Ammon's horn (tissue), 1 donor: ENCODE measurements at regions not wholly inside any gene's neighbourhood (a gene's known extent, or its start where the extent isn't known, plus 50 kb on each side); places are given as distances from the start of the nearest gene placed in this dataset.

ENCODE experiments used
- DNase-seq: peaks from one replicate; pipeline ENCODE4 v3.0.0-alpha.2; 2016; ENCODE audit warnings: low spot score

DNA sequence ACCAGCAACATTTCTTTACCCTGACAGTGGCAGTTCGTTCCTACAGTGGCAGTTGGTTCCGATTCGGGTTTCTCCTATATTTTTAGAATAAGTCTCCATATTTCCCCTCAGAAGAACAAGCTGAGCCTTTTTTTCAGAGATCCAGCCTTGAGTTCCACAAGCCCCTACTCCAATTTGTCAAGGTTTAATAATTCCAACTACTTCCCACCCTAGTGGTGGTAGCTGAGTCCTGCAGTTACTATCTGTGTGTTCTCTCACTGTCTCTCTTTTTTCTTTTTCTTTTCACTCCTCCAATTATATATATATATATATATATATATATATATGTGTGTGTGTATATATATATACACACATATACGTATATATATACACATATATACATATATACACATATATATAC lies 1347.3 kb downstream of the PCDH9 start:
- no peak for DNase-seq

DNA sequence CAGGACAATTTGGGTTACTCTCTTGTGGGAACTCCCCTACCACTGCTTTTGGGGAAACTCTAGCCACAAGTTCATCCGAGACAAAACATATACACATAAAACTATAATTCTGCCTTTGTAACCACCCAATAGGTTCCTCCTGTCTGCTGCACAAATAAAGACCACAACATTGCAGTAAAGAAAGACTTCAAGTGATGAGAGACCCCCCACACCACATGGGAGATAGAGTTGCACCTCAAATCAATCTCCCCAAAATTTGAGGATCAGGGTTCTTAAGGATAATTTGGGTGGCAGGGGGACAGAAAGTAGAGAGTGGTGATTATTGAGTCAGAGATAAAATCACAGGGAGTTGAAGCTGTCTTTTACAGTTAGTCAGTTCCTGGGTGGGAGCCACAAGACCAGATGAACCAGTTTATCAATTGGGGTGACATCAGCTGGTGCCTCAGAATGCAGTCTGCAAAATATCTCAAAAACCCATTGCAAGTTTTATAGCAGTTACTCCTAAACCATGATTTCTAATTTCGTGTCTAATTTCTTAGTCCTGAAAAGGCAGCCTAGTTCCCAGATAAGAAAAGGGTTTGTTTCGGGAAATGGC lies 1348.5 kb downstream of the PCDH9 start:
- no peak for DNase-seq

DNA sequence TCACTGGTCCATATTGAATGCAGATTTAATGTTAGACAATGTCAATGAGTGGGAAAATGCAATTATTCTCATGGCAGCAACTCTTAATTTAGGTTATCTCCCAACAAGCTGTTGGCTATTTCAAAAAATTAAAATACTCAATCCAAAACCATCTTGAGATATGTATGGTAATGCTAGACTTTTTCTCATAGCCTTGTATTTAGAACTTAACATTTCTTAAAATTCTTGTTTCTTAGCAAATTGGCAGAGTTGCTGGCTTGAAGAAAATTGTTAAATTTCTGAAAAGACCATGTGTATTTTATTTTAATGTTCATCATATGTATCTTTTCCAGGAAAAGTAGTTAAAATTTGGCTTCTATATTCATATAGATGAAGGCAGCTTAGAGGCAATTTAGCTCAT lies 1355.1 kb downstream of the PCDH9 start:
- no peak for DNase-seq

DNA sequence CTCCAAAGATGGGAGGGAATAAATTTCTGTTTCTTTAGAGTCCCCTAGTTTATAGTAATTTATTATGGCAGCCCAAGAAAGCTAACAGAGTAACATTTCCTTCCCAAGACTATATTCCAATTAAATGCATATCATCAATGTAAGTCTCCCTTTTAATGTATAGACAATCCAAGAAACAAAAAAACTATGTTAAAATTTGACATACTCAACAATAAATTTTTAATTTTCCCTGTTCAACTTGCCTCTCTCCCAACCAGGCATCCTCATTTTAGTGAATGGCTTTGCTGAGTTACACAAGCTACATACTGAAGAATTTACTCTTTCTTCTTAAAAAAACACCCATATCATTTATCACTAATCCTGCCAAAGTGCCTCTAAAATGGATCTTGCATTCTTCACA lies 1357.7 kb downstream of the PCDH9 start:
- no peak for DNase-seq

DNA sequence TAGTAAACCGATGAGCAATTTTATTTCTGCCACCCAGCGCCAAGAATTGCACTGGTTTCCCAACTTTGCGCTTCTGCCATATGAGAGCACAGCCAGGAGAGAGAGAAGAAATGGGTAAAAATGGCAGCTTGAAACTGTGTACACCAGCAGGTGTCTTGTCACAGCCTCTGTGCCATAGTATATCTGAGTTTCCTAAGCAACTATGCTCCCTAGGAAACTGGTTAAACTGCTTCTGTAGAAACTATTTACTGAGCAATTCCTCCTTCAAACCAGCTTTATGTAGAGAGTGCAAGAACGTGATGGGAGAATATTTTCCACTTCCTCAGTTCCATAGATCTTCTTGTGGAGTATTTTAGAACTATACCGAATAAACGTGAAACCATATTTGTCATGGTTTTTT lies 1361.3 kb downstream of the PCDH9 start:
- no peak for DNase-seq

DNA sequence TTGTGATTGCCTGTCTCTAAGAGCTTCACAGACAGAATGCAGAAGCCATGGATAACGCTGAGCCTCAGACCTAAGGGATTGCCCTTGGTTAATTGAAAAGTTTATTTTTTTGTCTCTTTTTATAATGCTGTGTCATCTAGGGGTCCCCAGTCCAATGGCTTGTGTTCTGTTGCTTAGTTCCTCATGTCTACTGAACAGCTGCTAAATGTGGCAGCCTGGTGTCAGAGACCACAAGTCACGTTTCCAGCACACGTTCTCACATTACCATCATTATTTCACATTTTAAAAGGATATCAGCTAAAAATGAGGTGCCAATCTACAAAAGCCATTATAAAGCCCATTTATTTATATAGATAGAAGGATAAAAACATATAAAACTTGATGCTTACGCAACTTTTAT lies 1362.0 kb downstream of the PCDH9 start:
- DNase-seq, result no peak

DNA sequence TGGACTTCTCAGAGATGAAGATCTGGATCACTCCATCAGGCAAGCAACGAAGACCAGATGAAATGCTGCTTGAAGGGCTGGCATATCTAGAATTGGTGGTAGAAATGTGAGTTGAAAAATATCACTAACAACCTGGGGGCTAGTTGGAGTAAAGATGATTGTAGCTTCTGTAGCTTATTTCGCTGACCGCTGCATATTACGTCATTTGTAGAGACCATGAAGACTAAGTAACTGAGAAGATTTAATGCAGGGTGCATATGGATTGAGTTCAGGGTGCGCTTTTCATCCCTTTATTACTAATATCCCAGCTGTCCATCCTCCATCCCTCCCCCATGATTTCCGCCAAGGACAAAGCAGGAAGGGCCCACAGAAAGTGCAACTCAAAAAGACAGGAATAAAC lies 1364.0 kb downstream of the PCDH9 start:
- DNase-seq, result no peak

DNA sequence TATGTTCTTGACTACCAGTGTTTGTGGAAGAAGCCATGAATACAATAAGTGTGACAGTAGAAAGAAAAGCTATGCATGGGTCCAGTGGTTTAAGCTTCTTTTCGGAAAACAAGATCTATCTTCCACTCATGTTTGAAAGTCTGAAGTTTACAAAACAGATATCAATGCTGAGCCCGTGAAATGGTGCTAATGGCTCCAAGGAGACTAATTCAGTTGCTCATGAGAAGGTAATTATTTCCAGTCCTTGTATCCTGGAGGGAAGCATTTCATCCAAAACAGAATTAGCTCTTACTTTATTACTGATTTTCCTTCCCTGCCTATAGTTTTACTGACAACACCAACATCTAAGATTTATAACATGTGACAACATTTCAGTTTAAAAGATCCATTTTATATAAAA lies 1364.9 kb downstream of the PCDH9 start:
- no peak for DNase-seq

DNA sequence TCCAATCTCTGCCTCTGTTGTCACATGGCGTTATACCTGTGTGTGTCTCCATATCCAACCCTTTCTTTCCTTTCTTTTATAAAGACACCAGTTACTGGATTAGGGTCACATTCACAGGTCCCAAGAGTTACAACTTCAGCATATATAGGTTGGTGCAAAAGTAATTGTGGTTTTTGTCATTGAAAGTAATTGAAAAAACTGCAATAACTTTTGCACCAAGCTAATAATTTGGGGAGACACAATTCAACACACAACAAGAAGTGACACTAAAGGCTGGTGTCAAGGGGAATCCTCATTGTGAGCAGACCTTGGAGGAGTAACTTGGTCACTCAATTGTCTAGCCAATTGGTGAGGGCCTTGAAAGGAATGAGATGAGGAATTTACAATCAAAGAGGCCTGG lies 1366.1 kb downstream of the PCDH9 start:
- DNase-seq, result no peak

DNA sequence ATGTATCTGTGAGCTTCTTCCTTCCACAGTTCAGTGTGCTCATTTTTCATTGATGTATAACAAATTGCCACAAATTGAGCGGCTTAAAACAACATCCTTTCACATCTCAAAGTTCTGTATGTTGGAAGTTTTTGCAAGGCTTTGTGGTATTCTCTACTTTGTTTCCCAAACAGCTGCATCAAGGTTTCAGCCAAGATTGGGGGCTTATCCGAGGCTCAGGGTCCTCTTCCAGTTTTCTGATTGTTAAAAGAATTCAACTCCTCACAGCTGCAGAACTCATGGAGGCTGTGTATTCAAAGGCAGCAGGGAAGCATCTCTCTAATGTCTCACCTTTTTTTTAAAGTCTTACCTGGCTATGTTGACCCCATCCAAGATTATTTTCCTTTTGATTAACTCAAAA lies 1369.8 kb downstream of the PCDH9 start:
- DNase-seq, result no peak

DNA sequence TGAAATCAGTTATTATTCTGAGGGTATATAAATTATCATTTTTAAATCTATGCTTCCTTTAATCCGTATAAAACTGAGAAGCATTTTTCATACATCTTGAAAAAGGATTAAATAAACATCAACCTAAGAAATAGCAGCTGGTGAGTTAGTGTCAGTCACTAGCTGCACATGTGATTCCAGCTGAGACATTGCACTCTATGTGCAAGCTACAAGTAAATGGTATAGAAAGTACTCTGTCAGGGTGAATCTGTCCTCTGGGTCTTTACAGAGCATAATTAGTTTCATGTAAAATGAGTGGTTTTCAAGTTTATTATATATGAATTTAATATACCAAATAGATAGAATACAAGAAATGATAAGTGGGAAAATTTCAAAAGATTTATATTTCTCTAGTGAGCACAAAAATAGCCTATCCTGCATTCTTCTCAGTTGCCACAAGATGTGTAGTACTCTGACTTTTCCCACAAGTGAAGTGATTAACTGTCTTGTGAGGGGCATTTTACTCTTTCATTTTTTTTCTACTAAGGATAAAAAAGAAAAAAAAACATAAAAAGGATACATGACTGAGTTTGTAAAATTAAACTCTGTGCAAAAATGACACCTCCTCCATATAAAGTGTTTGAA lies 1372.1 kb downstream of the PCDH9 start:
- no peak for DNase-seq

DNA sequence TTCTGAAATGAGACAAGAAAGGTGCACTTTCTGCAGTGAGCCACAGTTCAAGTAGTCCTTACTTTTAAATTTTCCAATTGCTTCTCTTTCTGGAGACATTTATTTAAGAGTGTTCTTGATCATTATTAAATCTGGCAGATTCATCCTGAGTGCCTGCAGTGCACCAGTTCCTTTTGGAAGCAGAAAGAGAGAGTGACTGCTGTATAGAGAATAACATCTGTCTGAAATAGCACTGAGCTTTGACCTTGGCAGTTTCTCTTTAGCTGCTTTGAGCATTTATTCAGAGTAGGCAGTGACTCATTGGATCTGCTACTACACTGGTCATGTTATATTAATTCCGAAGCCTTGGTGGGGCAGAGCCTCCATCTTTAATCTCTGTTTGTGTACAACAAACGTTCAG lies 1373.7 kb downstream of the PCDH9 start:
- no peak for DNase-seq

DNA sequence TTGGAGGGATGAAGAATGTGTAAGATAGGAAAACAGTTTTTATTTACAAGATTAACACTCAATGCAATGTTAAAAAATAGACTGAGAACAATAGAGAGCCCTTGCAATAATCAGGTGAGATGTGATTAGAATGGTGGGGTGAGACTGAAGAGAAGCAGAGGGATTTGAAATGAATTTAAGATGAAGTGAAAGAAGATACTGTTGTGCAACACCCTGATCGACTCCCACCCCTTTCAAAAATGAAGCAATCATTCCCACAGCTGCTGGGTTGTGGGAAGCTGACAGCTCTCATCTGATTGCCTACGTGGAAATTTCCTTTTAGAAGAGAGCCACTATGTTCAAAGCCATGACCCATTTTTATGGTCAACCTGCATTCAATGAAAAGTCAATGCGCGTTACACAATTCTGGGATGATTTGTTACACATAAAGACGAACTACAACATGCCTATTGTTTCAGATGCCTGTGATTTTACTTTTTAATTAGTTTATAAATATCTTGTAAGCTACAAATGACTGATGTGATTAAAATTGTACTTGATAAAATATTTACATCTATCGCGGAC lies 1374.8 kb downstream of the PCDH9 start:
- no peak for DNase-seq

DNA sequence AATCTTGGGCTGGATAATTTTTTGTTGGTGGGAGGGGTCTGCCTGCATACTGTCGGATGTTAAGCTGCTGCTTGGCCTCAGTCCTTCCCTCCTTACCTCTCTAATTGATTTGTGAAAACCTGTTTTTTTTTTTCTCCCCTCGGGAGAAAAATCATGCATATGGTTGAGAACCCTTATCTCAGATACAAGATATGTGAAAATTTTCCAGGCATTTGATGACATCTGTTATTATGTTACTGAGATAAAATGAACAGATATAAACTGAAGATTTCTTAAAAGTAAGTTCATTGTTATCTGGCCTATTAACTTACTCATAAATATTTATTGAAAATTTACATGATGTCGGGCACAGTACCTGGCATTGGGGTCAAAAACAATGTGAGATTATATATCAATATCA lies 1375.7 kb downstream of the PCDH9 start:
- no peak for DNase-seq

DNA sequence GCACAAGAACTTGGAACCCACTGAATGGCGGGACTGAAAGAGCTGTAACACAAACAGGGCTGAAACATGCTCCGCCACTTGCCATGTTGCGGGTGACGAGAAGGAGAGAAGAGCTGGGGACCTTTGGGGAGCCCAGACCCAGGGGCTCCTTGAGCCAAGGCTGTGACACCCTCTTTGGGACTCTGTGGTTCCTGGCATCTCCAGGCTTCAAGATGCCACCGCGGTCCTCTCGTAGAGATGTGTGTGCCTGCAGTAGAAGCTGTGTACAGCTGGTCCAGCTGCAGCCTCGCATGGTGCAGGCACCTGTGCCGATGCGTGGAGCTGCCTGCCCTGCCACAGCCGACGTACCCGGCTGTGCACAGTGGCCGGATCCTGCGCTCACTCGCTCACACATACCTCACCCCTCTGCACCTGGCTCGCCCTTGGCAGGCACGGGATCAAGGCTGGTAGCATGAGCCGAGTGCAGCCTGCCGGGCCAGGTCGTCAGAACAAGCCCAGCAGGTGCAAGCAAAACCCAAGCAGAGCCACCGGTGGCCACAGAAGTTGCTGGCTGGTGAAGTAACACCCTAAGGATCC lies 1385.8 kb downstream of the PCDH9 start:
- no peak for DNase-seq

DNA sequence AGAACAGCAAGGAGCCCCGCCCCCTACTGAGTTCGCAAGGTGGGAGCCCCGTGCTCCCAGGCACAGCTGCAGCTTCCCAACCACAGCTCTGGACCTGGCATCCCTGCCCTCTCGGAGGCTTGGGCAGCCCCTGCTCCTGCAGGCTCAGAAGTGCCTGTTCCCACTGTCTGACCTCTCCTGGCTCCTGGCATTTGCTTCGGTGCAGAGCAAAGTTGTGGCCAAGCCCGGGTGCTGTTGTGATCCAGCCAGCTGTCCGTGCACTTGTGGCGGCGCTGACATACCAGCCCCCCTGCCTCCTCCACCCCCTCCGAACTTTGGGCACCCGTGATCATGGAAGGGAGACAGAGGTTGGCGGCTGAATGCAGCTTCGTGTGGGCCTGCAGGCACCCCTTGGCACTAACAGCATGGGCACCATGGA lies 1386.8 kb downstream of the PCDH9 start:
- no peak for DNase-seq

DNA sequence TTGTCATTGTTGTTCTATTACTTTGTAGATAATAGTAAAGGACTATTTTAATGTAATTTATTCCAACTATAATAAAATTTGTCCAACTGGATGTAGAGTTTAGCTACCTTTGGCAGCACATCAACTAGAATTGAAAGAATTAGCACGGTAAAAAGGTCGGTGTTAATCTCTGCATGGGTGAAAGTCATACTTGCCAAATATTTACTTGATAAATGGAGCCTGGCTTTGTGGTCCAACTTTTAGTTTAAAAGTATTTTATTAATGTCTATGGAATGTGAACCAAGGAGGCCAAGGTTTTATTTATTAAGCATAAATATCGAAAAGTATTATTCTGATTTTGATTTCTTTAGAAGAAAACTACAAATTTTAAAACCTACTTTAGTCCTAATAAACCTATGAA lies 1389.0 kb downstream of the PCDH9 start:
- no peak for DNase-seq

DNA sequence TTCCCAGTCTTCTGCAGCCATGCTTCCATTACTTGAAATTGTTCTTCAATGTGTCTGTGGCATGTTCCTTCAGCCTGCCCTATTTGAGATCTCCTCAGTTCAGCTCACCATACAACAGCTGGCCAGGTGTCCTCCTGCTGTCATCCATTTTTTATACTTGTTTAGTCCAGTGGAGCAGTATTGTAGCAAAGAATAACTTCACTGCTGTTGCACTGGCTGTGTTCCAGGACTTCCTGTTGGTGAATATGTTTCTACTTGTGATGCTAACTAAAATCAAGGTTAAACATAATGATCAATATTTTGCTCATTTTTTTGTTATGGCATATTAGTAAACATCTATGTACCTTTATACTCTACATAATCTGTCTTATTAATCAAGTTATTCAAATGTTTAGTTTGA lies 1394.1 kb downstream of the PCDH9 start:
- DNase-seq, result no peak

DNA sequence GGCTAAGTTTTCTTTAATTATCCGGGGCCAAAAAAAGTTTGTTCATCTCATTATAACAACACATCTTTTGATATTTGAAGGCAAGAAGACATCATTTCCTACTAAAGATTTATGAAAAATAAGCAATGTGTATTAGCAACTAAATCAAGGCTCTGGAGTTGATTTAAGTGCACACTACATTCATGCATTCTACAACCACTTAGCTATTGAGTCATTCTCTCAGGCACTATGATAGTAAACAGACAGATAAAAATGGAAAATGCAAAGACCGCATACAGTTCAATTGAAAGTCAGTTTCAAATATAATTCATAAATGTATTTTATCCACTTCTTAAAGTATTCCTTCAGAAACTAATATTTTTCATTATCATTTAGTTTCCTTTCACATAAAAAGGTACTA lies 1395.2 kb downstream of the PCDH9 start:
- DNase-seq, result no peak

DNA sequence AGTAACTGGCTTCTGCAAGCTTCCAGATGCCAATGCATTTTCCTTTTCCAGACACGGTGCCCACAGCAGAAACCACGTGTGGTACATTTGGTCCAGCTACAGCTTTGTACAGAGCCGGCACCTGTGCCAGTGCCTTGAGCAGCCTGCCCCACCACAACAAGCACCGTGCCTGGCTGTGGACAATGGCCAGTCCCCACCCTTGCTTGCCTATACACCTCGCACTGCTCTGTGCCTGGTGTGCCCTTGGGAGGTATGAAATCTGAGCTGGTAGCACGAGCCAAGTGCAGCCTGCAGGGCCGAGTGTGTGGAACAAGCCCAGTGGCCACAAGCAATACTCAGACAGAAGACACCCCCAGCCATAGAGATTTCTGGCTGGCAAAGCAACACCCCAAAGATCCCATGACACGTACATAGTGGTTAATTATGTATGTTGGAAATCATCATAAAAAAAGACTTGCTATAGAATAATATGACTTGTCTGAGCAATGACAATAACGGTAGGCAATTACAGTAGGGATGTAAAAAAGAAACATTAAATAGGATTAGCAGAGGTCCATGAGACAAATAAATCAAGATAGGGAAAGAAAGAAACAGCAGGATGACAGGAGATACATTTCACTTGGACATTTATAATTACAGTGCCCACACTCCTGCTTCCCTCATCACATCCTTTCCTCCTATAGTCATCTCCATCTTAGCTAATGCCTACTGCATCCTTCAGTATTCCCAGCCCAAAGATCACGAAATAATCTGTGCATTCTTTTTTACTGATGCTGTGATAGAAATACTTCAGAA lies 1399.5 kb downstream of the PCDH9 start:
- no peak for DNase-seq

DNA sequence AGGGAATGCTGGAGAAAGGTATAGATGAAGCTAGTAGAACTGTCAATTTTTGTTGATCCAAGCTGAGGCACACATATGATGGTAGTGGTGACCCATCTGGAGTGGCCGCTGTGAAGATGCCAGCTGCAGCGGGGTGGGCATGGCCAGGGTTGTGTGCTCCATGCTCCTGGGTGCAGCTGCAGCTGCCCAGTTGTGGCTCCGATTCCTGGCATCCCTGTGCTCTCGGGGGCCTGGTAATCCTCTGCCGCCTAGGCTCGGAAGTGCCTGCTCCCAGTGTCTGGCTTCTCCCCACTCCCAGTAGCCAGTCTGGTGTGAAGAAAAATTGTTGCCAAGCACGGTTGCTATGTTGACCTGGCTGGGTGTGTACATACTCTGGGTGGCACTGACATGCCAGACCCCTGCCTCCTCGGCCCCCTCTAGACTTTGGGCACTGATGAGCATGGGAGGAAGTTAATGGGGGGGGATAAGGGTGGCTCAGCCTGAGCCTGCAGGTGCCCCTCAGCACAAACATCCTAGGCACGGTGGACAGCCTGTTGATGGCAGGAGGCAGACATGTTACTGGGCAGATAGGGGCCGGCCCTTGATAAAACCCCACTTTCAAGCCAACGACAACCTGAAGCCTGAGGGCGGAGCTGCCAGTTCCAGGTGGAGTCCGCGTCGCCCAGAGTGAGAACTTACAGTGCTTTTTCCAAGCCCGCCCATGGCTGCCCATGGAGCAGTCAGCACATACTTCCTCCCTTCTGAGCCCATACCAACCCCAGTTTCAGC lies 1400.7 kb downstream of the PCDH9 start:
- no peak for DNase-seq

DNA sequence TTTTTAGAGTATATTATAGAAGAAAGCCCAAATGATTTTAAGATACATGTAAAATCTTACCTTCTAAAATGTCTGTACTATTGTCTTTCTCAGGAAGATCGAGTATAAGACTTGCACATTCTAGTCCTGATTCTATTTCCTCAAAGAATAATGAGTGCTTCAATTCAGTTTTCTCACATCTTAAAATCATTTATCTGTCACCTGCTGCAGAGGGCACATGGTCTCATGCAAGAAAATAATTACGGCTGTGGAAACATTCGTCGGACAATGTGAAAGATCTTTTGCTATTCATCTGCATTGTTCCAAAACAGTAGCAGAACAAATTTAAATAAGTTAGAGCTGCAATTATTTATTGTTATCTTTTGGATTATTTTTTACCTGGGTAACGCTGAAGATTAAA lies 1403.5 kb downstream of the PCDH9 start:
- no peak for DNase-seq
